Erythroblast (primary cell): ENCODE measurements at regions not wholly inside any gene's neighbourhood (a gene's known extent, or its start where the extent isn't known, plus 50 kb on each side); places are given as distances from the start of the nearest gene placed in this dataset.
"Not testable (repeated sequence)": the region's sequence is repeated elsewhere in the genome, so short reads cannot be mapped to it uniquely, and the experiment has no call there.

Experiments
- DNase-seq, 2 experiments: peaks; one replicate each; lab custom pipeline; 2025; lab: John Stamatoyannopoulos, UW
- GATA1 ChIP-seq: IDR thresholded peaks from 2 replicates; pipeline ENCODE4 v1.6.1; 2011; ENCODE audit warnings: low read depth, mild to moderate bottlenecking, control low read depth, low read length, moderate library complexity
- POLR2A ChIP-seq: IDR thresholded peaks from 2 replicates; pipeline ENCODE4 v1.6.1; 2011; ENCODE audit warnings: mild to moderate bottlenecking, low read length

DNA sequence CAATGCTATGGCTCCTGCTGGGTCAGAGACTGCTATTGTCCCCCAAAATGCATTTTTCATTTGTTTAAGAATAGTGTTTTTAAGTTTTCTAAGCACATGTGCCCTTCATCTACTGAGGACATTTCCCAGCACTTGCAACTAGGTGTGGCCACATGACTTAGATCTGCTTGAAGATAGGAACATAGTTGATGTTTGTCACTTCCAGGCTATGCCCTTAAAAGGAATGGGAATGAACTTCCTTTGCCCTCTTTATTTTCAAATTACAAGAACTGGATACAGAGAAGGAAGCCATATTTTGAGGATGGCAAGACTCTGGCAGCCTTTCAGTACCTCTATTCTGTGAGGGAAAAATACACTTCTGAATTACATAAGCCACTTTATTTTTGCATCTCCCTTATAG lies 203.0 kb upstream of the TFAP2D start:
- no peak for TF ChIP-seq POLR2A
- no peak for TF ChIP-seq GATA1

DNA sequence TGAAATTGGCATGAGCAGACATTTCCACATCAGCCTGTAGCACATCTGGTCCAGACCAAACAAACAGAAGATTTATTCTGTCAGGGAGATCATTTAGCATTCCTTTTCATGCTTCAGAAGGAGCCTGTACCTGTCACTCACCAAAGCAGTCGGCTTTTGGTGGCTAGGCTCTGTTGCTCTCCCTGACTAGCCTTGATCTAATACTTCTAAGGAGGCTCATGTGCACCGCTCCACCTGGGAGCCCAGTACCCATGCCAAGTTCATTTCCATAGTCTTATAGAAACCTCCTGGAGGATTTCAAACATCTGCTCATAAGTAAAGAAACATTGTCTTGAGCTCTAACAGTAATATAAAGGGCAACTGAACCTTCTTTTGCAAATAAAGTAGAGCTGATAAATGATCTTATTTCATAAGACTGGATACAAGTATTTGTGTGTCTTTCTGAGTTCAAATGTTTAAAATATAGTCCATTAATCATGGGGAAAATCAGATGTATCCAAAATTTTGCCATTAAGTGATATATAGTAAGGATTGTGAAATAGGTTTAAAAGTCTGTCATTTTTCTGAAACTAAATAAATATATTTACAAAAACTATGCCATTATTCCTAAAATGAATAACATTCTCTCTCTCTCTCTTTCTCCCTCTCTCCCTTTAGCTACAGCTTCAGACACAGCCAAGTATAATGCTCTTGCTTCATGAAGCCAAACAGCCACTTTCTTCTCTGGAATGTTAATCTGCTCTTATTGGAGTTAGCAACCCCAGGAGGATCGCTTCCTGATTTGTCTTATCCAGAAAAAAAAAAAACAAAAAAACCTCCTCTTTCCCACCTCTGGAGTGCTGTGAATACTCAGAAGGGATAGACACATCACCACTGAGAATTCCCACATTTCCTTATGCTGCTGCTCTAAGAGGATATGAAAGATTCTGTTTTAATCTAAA lies 192.7 kb upstream of the TFAP2D start:
- TF ChIP-seq GATA1 = no peak
- DNase-seq = no peak

More for the DNA sequence above, 203.0 kb upstream of the TFAP2D start:
- no peak for DNase-seq

DNA sequence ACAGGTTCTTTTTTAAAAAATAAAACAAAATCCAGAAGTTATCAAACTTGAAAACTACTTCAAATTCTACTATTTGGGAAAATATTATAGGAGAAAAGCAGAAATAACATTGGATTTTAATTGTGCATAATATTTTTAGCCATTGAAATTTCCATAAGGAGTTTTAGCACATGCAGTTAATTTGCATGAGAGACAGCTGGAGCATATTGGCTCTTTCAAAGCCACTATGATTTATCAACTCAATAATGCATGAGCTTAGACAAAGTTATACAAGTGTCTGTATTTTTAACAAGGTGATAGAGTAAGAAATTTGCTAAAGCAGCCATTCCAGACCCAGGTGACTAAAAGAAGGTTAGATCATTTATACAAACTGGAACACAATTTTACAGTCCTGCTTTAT lies 189.0 kb upstream of the TFAP2D start:
- no peak for DNase-seq
- TF ChIP-seq POLR2A (no peak), GATA1 (no peak)

DNA sequence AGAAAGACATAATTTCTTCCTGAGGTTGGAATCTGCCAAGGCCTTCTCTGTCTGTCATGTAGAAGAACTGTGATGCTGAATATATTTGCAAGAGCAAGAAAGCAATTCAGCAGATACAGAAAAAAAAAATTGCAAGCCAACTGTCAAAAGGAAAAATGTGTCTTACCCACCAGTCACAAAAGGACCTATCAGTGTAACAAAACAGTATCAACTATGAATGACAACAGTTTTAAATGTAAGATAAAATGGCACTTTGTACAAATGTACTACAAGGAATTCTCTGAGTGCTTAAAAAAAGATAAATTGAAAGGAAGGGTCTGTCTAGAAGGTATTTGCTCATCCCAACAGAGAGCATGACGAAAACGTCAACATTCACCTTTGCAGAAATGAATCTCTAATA lies 185.3 kb upstream of the TFAP2D start:
- no peak for DNase-seq

DNA sequence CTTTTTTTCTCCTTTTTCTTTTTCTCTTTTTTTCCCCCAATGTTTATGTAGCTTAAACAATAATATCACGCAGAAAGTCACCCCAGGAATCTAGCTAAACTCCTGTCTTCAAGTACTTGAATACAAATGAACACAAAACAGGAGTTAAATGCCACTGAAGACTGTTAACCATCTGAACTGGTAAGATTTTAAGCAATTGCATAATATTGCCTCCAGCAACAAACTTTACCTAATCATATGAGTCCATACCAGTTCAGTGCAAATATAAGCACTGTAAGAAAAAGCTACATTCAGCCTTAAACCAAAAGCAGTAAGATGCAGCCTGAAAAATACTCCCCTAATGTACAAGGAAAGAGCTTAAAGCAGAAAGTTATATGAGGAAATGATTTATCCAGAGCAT lies 173.9 kb upstream of the TFAP2D start:
- DNase-seq = no peak
- no peak for TF ChIP-seq POLR2A
- TF ChIP-seq GATA1 = no peak

More for the DNA sequence above, 185.3 kb upstream of the TFAP2D start:
- no peak for TF ChIP-seq POLR2A
- no peak for TF ChIP-seq GATA1

DNA sequence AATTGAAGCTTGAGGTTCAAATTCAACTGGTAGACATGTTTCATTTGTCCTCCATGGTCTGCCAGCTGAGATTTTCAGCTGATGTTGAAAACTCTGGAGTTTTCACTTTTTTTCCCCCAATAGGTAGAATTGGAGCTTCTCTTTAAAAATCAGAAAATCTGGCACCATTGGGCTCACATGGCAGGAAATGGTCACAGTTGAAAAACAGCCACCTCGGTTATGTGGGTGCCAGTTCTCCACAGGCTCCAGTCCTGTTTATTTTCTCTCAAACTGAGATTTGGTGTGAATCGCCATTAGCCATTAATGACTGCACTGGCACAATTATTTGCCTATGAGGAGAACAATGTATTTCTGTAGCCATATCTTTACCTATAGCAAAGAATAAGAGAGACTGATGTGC lies 171.4 kb upstream of the TFAP2D start:
- no peak for DNase-seq
- TF ChIP-seq POLR2A (no peak), GATA1 (no peak)

DNA sequence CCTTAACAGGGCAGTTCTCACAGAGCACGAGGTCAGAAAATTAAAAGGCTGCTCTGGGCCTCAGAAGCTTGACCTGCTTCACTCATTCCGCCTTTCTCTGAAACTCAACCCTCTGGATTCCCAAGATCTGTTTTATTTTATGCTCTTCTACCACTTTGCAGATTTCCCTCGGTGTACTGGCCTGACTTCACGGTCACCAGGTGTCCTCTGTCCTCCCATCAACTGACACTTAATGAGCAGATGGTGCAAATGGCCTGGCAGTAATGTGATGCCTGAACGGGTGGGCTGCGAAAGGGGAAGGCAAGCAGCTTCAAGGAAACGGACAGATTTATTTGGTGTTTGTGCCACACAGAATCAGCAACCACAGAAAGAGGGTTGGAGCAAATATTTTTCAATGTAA lies 169.7 kb upstream of the TFAP2D start:
- TF ChIP-seq GATA1 (no peak), POLR2A (no peak)
- no peak for DNase-seq

DNA sequence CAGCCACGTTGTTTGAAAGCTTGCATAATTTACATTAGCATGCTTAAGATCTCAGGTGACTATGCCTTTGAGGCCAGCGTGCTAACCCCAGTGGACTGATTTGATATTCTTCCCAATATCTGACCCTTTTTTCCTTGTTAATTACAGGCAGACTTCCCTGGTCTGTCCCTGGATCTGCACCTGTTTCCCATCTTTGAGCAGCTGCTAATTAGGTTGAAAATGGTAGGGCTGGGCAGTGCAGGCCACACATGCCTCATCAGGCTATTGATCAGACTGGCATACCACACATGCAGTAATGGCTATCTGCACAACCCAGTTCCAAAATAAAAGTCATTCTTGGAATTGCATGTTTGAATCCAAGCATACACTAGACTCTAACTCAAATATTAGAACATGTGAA lies 164.3 kb upstream of the TFAP2D start:
- no peak for TF ChIP-seq GATA1
- TF ChIP-seq POLR2A = no peak

DNA sequence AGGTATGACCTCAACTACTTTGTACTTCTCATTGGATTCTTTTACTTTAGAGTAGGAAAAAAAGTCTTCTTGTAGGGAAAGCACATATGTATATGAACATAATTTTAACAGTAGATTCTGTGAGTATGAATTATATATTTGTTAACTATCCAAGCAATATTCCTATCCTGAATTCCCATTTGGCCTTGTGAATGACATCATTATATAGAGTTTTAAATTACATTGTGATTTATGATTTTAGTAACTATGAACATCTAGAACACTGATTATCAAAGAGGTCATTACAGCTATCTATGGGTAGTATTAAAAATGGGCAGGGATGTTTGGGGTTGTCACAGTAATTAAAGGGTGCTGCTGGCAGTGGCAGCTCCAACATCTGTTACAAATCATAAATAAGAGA lies 163.9 kb upstream of the TFAP2D start:
- TF ChIP-seq POLR2A (no peak), GATA1 (no peak)
- no peak for DNase-seq

More for the DNA sequence above, 164.3 kb upstream of the TFAP2D start:
- no peak for DNase-seq

DNA sequence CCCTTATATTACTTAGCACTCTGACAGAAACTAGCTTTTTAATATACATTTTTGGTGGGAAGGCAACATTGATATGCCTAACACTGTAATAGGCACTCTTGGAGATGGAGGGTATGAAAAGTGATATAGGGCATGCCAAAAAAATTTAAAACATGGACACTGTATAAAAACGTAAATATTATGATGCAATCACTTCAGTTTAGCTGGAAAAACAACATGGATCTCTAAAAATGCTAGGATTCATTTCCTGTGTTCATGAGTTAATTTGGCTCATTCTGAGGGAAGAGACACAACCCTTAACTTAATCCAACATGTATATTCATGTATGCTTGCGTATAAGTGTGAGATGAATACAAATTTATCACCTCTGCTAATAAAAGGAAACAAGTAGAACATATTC lies 157.3 kb upstream of the TFAP2D start:
- DNase-seq = no peak
- TF ChIP-seq POLR2A (no peak), GATA1 (no peak)

DNA sequence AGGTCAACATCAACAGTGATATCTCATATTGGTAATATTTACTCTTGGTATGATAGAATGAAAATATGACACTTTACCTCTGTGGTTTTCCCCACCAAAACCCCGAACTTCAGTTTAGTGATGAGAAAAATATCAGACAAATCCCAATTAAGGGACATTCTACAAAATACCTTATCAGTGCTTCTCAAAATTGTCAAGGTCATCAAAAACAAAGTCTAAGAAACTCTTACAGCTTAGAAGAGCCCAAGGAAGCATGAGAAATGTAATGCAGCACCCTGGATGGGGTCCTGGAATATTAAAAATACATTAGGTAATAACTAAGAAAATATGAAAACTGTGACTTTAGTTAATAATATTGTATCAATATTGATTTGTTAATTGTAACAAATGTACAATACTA lies 148.3 kb upstream of the TFAP2D start:
- no peak for TF ChIP-seq POLR2A
- no peak for TF ChIP-seq GATA1
- no peak for DNase-seq

DNA sequence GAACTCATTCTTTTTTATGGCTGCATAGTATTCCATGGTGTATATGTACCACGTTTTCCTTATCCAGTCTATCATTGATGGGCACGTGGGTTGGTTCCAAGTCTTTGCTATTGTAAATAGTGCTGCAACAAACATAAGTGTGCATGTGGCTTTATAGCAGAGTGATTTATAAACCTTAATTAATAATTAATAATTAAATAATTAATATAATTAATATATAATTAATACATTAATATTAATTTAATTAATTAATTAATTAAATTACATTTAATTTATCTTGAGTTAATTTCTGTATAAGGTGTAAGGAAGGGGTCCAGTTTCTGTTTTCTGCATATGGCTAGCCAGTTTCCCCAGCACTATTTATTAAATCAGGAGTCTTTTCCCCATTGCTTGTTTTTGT lies 142.1 kb upstream of the TFAP2D start:
- DNase-seq = not testable (repeated sequence)

DNA sequence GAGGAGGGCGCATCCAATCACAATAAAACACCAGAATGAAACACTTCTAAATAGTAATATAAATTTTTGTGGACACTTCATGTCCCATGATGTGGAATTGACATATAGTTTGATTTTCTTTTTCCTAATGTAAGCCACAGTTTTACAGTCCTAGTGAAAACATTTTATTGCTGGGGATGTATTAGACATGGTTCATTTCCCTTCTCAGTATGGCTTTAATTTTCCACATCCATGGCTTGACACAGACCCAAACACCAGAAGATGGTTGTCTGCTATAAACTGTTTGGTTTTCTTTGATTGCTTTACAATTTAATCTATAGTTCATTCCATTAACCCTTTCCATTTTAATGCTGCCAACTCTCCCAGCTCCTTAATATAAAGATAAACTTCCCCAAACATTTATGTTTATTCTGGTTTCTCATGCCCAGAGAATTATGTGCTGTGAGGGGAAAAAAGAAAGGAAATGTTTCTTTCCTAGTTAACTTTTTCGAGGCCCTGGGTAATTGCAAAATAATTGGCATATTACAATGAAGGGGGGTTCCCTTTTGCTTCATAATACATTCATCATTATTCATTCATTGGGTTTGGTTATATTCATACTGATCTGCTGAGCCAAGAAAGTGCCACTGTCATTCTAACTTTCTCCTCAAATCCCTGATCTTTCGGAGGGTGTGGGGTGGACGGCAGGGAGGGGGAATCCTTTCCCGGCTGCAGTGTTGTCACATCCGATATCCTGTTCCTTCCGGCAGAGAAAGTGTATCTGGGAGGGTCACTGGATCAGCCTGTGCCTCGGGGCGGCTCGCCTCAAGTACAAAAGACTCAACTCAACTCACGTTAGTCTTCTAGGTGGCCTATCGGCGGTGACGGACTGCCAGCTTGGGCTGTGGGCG lies 127.6 kb upstream of the TFAP2D start:
- TF ChIP-seq GATA1 (no peak), POLR2A (no peak)
- DNase-seq = no peak

DNA sequence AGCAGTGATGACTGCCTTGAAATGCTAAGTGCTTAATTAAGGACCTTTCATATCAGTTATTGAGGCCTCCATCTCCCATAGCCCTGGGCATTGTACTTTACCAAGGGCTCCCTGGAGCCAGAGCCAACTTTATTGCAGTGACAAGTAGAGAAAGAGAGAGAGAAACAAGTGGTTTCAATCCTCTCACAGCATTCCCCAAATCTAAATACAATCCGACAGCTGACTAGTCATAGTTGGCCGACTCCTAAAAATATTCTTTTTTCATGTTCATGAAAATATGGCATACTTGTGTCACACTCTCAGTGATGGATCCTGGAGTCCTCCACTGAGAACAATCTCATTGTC lies 127.0 kb upstream of the TFAP2D start:
- TF ChIP-seq GATA1 (no peak), POLR2A (no peak)
- no peak for DNase-seq
